H1 (cell line): ENCODE measurements at regions not wholly inside any gene's neighbourhood (a gene's known extent, or its start where the extent isn't known, plus 50 kb on each side); places are given as distances from the start of the nearest gene placed in this dataset.

ENCODE experiments used
- CTCF ChIA-PET: fragments of 300-600 bp; sonication (Branson Sonifier 250); formaldehyde crosslinking; loops from one replicate; lab custom pipeline; 2021; ENCODE audit not compliant: partially characterized antibody; lab: Charles Lee
- POLR2A ChIA-PET: fragments of 300-600 bp; sonication (Branson Sonifier 250); formaldehyde crosslinking; loops from one replicate; lab custom pipeline; 2021; ENCODE audit warnings: inconsistent platforms; ENCODE audit not compliant: partially characterized antibody; lab: Charles Lee
- DNase-seq, 2 experiments: peaks; one replicate each; pipeline versions ENCODE4 v3.0.0 to v3.0.0-alpha.2; 2010 to 2022; ENCODE audit warnings: low spot score in 2 of 2, low read depth in 1 of 2, mixed read lengths in 1 of 2
- FAIRE-seq: peaks from 2 replicates; lab custom pipeline; 2011; peaks lifted over from hg19 to GRCh38; lab: Jason Lieb, UNC
- H2AFZ ChIP-seq: 2 replicates; pipeline ENCODE4 v1.8.1; 2012; ENCODE audit warnings: low read length, inconsistent platforms
- H2AK5ac ChIP-seq: 2 replicates; pipeline ENCODE4 v1.6.1; 2013; ENCODE audit warnings: low read depth, low read length
- H2BK120ac ChIP-seq: replicated peaks from 2 replicates; pipeline ENCODE3; 2013; ENCODE audit warnings: low read depth, low read length, inconsistent platforms
- H2BK12ac ChIP-seq: 2 replicates; pipeline ENCODE4 v1.6.1; 2013; ENCODE audit warnings: low read depth, low read length
- H2BK15ac ChIP-seq: 2 replicates; pipeline ENCODE4 v1.6.1; 2013; ENCODE audit warnings: low read length
- H2BK20ac ChIP-seq: 2 replicates; pipeline ENCODE4 v1.6.1; 2013; ENCODE audit warnings: low read length
- H2BK5ac ChIP-seq: 2 replicates; pipeline ENCODE4 v1.6.1; 2013; ENCODE audit warnings: low read depth, low read length
- H3K14ac ChIP-seq: 2 replicates; pipeline ENCODE4 v1.6.1; 2013; ENCODE audit warnings: inconsistent platforms; ENCODE audit not compliant: insufficient read length
- H3K18ac ChIP-seq: 2 replicates; pipeline ENCODE4 v1.6.1; 2013; ENCODE audit warnings: low read length; ENCODE audit errors: extremely low read depth
- H3K23ac ChIP-seq: 2 replicates; pipeline ENCODE4 v1.6.1; 2013; ENCODE audit warnings: inconsistent platforms; ENCODE audit not compliant: insufficient read length
- H3K23me2 ChIP-seq: 2 replicates; pipeline ENCODE4 v1.6.1; 2013; ENCODE audit warnings: low read depth, low read length
- H3K27ac ChIP-seq: 2 replicates; pipeline ENCODE4 v1.6.1; 2011; ENCODE audit warnings: low read depth, low read length, inconsistent platforms
- H3K27me3 ChIP-seq, 4 experiments: replicated peaks in 1 of 4; 1 replicate in 1 of 4; 2 replicates in 3 of 4; pipeline versions ENCODE4 v1.6.1 to v1.8.1; 2011 to 2013; ENCODE audit warnings: low read length in 3 of 4, mild to moderate bottlenecking in 3 of 4, inconsistent platforms in 2 of 4, mixed read lengths in 2 of 4, moderate library complexity in 1 of 4; ENCODE audit not compliant: control insufficient read depth in 3 of 4, insufficient read depth in 3 of 4; ENCODE audit errors: extremely low read depth in 1 of 4
- H3K36me3 ChIP-seq, 4 experiments: 2 replicates each; pipeline versions ENCODE4 v1.6.1 to v1.8.1; 2011 to 2013; ENCODE audit warnings: mild to moderate bottlenecking in 4 of 4, low read length in 3 of 4, moderate library complexity in 2 of 4, control low read depth in 1 of 4, inconsistent platforms in 1 of 4; ENCODE audit not compliant: insufficient read depth in 4 of 4, control insufficient read depth in 2 of 4
- H3K4ac ChIP-seq: replicated peaks from 2 replicates; pipeline ENCODE3; 2013; ENCODE audit warnings: low read length, low read depth, mixed read lengths, inconsistent platforms; ENCODE audit not compliant: insufficient read length
- H3K4me1 ChIP-seq, 4 experiments: replicated peaks in 1 of 4; 1 replicate in 1 of 4; 2 replicates in 3 of 4; pipeline versions ENCODE4 v1.6.1 to v1.8.1; 2011 to 2013; ENCODE audit warnings: low read length in 3 of 4, inconsistent platforms in 2 of 4, mixed read lengths in 1 of 4; ENCODE audit not compliant: insufficient read depth in 4 of 4, control insufficient read depth in 3 of 4
- H3K4me2 ChIP-seq, 2 experiments: 2 replicates each; pipeline versions ENCODE4 v1.6.1 to v1.8.1; 2011 to 2013; ENCODE audit warnings: low read depth in 2 of 2, low read length in 2 of 2, control low read depth in 1 of 2, inconsistent platforms in 1 of 2, mild to moderate bottlenecking in 1 of 2; ENCODE audit not compliant: insufficient read depth in 1 of 2
- H3K4me3 ChIP-seq, 4 experiments: fragments of 200-600, 300-600 bp in 1 of 4; sonication (generic), shearing (Covaris generic), sonication (Bioruptor Twin) in 1 of 4; 2 replicates each; pipeline versions ENCODE4 v1.5.1 to v1.8.1; 2011 to 2016; ENCODE audit warnings: low read length in 4 of 4, low read depth in 3 of 4, control low read depth in 2 of 4, inconsistent platforms in 2 of 4, mild to moderate bottlenecking in 2 of 4, mixed read lengths in 1 of 4, moderate library complexity in 1 of 4; ENCODE audit not compliant: insufficient read depth in 2 of 4; ENCODE audit errors: extremely low read depth in 1 of 4
- H3K56ac ChIP-seq: replicated peaks from 2 replicates; pipeline ENCODE3; 2013; ENCODE audit warnings: low read depth, mild to moderate bottlenecking, mixed read lengths, low read length, inconsistent platforms; ENCODE audit not compliant: insufficient read length
- H3K79me1 ChIP-seq: 2 replicates; pipeline ENCODE4 v1.6.1; 2013; ENCODE audit warnings: low read depth, low read length, control low read depth
- H3K79me2 ChIP-seq, 2 experiments: 2 replicates each; pipeline versions ENCODE4 v1.6.1 to v1.8.1; 2012 to 2013; ENCODE audit warnings: low read length in 2 of 2, mild to moderate bottlenecking in 2 of 2, inconsistent platforms in 1 of 2; ENCODE audit not compliant: insufficient read depth in 2 of 2, control insufficient read depth in 1 of 2
- H3K9ac ChIP-seq, 4 experiments: replicated peaks in 1 of 4; 1 replicate in 1 of 4; 2 replicates in 3 of 4; pipeline versions ENCODE4 v1.6.1 to v1.8.1; 2011 to 2013; ENCODE audit warnings: low read depth in 3 of 4, low read length in 3 of 4, control low read depth in 2 of 4, mild to moderate bottlenecking in 2 of 4, moderate library complexity in 2 of 4, inconsistent platforms in 1 of 4; ENCODE audit errors: extremely low read depth in 1 of 4
- H3K9me3 ChIP-seq, 2 experiments: 2 replicates each; pipeline versions ENCODE4 v1.6.1 to v1.8.1; 2012 to 2013; ENCODE audit warnings: mild to moderate bottlenecking in 2 of 2, moderate library complexity in 2 of 2, control low read depth in 1 of 2, inconsistent platforms in 1 of 2, low read depth in 1 of 2, low read length in 1 of 2, mixed read lengths in 1 of 2; ENCODE audit not compliant: insufficient read depth in 2 of 2
- H4K20me1 ChIP-seq, 2 experiments: replicated peaks in 1 of 2; 2 replicates each; pipeline versions ENCODE3 to v1.8.1; 2011 to 2013; ENCODE audit warnings: inconsistent platforms in 2 of 2, low read length in 2 of 2, mild to moderate bottlenecking in 1 of 2; ENCODE audit not compliant: insufficient read depth in 2 of 2, control insufficient read depth in 1 of 2
- H4K5ac ChIP-seq: 2 replicates; pipeline ENCODE4 v1.6.1; 2013; ENCODE audit warnings: low read length, low read depth, mixed read lengths, inconsistent platforms; ENCODE audit not compliant: insufficient read length
- H4K8ac ChIP-seq: 2 replicates; pipeline ENCODE4 v1.8.0; 2013; ENCODE audit warnings: mild to moderate bottlenecking, moderate library complexity, low read length, inconsistent platforms; ENCODE audit not compliant: insufficient read depth; ENCODE audit errors: extremely low read depth
- H4K91ac ChIP-seq: replicated peaks from 2 replicates; pipeline ENCODE3; 2013; ENCODE audit warnings: low read length, mixed read lengths, inconsistent platforms; ENCODE audit not compliant: insufficient read length
- ASH2L ChIP-seq: fragments of 200-600, 300-600 bp; sonication (generic); IDR thresholded peaks from one replicate; pipeline ENCODE4 v1.7.1; 2017; ENCODE audit warnings: low read length
- ATF2 ChIP-seq: IDR thresholded peaks from 2 replicates; pipeline ENCODE4 v1.6.1; 2012; ENCODE audit warnings: low read length, inconsistent platforms
- BRCA1 ChIP-seq: IDR thresholded peaks from 2 replicates; pipeline ENCODE4 v1.6.1; 2012; ENCODE audit warnings: low read depth, low read length, improper control_type of control experiment
- CHD1 ChIP-seq: IDR thresholded peaks from 2 replicates; pipeline ENCODE4 v1.6.1; 2012; ENCODE audit warnings: low read depth, low read length, improper control_type of control experiment
- EZH2 ChIP-seq: fragments of 200-600 bp; sonication (generic); IDR thresholded peaks from 2 replicates; pipeline ENCODE4 v1.7.1; 2012; ENCODE audit warnings: low read depth, mild to moderate bottlenecking, moderate library complexity, low read length, inconsistent platforms; ENCODE audit not compliant: severe bottlenecking
- HDAC6 ChIP-seq: IDR thresholded peaks from one replicate; pipeline ENCODE4 v1.7.1; 2012; ENCODE audit warnings: low read depth, mild to moderate bottlenecking, inconsistent platforms, low read length, moderate library complexity
- KDM4A ChIP-seq: IDR thresholded peaks from one replicate; pipeline ENCODE4 v1.7.1; 2012; ENCODE audit warnings: low read depth, mild to moderate bottlenecking, moderate library complexity, low read length, inconsistent platforms; ENCODE audit not compliant: severe bottlenecking
- NRF1 ChIP-seq: IDR thresholded peaks from 2 replicates; pipeline ENCODE4 v1.6.1; 2011; ENCODE audit warnings: mild to moderate bottlenecking, low read depth, low read length, improper control_type of control experiment
- SIN3A ChIP-seq, 2 experiments: IDR thresholded peaks in 1 of 2; conservative IDR thresholded peaks in 1 of 2; 2 replicates each; pipeline ENCODE4 v1.6.1; 2011 to 2012; ENCODE audit warnings: low read length in 2 of 2, improper control_type of control experiment in 1 of 2, low read depth in 1 of 2, mild to moderate bottlenecking in 1 of 2
- SIRT6 ChIP-seq: IDR thresholded peaks from one replicate; pipeline ENCODE4 v1.7.1; 2012; ENCODE audit warnings: low read length, inconsistent platforms
- ZNF274 ChIP-seq: IDR thresholded peaks from 2 replicates; pipeline ENCODE4 v1.7.0; 2012; ENCODE audit warnings: low read length, borderline replicate concordance; ENCODE audit errors: extremely low read depth
- WGBS, 2 experiments: shearing (Covaris generic) in 1 of 2; methylation state at CpG; one replicate each; pipeline versions ENCODE4 v1.1.6 to v1.1.7; 2013 to 2015; ENCODE audit warnings: low lambda C conversion rate in 2 of 2, mixed read lengths in 2 of 2, inconsistent platforms in 1 of 2, low coverage in 1 of 2, missing lambda C conversion rate in 1 of 2; ENCODE audit not compliant: insufficient replicate concordance in 2 of 2, insufficient coverage in 1 of 2, insufficient read length in 1 of 2; ENCODE audit errors: extremely low coverage in 1 of 2, missing lambda C conversion rate in 1 of 2; 5-methylcytosine and 5-hydroxymethylcytosine counted together

GRCh38 chr13:23990455-23990854, 93.2 kb upstream of the C1QTNF9B start:
- H3K9me3 ChIP-seq, result no peaks in the 10 kb centered on the region

More at GRCh38 chr13:23990455-23990854, 93.2 kb upstream of the C1QTNF9B start:
- Histone ChIP-seq H3K36me3 (no peaks in the 10 kb centered on the region), H2BK12ac (no peak overlapping the region), H3K23me2 (no peaks in the 10 kb centered on the region), H4K5ac (no peak overlapping the region), H2AFZ (no peak overlapping the region), H3K79me2 (no peaks in the 10 kb centered on the region), H2AK5ac (no peak overlapping the region), H3K27me3 (no peaks in the 10 kb centered on the region), H3K18ac (no peak overlapping the region), H4K8ac (no peak overlapping the region), H3K14ac (no peak overlapping the region), H2BK5ac (no peak overlapping the region), H2BK120ac (no peak overlapping the region), H3K56ac (no peak overlapping the region), H3K4me2 (no peak overlapping the region), H2BK20ac (no peak overlapping the region), H3K79me1 (no peaks in the 10 kb centered on the region), H4K20me1 (no peaks in the 10 kb centered on the region), H2BK15ac (no peak overlapping the region), H3K23ac (no peak overlapping the region), H3K4me1 (no peaks in the 10 kb centered on the region), H3K9ac (no peak overlapping the region), H4K91ac (no peak overlapping the region), H3K4me3 (no peak overlapping the region), H3K27ac (no peak overlapping the region), H3K4ac (no peak overlapping the region)
- no peak for FAIRE-seq
- TF ChIP-seq EZH2 (no peak), NRF1 (no peak), HDAC6 (no peak), BRCA1 (no peak), ASH2L (no peak), KDM4A (no peak), SIN3A (conservative IDR thresholded peaks at IDR 0.05 in 1 of 2, IDR thresholded peaks at IDR 0.05 in 1 of 2; ENCODE audit: low read depth in 1 of 2, low read length in 2 of 2) (no peak), ZNF274 (no peak), SIRT6 (no peak), CHD1 (no peak), ATF2 (no peak)
- WGBS, 2 experiments, result 39% methylated on average over 2 of the region's 2 CpGs; no CpG with 5 or more reads in 1 of the 2 experiments
- CTCF ChIA-PET, result interaction anchor here (1.3 to 1.8 kb wide), 2 partner anchors 14 to 100 kb away, joined by 3 to 5 read pairs; no protein-coding TSS in a partner anchor
- POLR2A ChIA-PET, result no interaction called here
- no peak for DNase-seq
